SHP77 treated with DMSO at 0.1 percent for 48 hours (cell line): ENCODE measurements at regions not wholly inside any gene's neighbourhood (a gene's known extent, or its start where the extent isn't known, plus 50 kb on each side); places are given as distances from the start of the nearest gene placed in this dataset.

ENCODE experiments used
- DNase-seq: peaks from one replicate; lab custom pipeline; 2025; lab: John Stamatoyannopoulos, UW

DNA sequence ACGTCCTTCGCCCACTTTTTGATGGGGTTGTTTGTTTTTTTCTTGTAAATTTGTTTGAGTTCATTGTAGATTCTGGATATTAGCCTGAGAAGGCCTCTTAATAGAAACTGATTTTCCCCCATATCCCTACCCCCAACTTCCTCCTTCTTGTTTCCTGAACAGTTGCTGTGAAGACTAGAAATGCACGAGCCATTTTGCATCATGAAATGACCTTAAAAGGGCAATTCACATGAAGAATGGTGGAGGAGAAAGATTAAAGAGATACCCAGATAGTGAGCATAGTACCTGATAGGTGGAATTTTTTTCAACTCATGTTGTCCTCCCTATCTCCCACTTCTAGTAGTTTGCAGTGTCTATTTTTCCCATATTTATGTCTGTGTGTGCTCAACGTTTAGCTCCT is 55.2 kb upstream of the KCNH8 start:
- DNase-seq: no peak

DNA sequence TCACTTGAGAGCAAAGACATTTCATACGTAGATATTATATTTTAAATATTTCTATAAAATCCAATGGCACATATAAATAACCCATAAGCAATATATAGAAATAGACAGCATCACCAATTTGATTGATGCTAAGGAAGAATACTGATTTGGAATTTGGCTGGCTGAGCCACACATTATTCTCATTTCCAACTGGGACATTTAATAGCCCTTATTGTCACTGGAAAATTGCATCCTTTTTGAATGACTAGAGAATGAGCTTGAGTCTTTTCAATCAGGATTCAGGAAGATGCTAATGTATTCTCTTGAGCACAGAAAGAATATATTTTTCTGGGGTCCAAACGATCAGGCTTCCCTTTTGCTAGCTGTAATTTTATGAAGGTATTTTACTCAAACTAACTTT is 70.9 kb upstream of the KCNH8 start:
- DNase-seq: no peak

DNA sequence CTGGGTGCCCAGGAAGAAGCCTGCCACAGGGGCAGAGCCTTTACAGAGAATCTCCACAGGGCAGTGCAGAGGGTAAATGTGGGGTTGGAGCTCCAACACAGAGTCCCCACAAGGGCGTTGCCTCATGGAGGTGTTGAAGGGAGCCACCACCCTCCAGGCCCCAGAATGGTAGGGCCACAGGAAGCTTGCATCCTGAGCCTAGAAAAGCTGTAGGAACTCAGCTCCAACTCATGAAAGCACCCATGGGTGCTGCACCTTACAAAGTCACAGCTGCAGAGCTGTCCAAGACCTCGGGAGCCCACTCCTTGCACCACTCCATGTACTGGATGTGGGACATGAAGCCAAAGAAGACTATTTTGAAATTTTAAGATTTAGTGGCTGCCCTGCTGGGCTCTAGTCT is 73.3 kb upstream of the KCNH8 start:
- DNase-seq: no peak

DNA sequence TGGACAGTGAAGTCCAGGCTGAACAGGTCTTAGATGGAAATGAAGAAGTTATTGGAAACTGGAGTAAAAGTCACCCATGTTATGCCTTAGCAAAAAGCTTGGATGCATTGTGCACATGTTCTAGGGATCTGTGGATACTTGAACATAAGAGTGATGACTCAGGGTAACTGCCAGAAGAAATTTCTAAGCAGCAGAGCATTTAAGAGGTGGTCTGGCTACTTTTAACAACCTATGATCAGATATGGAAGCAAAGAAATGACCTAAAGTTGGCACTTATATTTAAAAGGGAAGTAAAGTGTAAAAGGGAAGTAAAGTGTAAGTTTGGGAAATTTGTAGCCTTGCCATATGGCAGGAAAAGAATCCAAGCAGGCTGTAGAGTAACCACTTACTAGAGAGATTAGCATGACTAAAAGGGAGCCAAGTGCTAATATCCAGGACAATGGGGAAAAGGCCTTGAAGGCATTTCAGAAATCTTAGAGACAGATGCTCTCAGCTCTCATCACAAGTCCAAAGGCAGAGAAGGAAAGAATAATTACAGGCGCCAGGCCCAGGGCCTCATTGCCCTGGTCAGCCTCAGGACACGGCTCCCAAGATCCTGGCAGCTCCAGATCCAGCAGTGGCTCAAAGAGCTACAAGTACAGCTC is 73.9 kb upstream of the KCNH8 start:
- no peak for DNase-seq

DNA sequence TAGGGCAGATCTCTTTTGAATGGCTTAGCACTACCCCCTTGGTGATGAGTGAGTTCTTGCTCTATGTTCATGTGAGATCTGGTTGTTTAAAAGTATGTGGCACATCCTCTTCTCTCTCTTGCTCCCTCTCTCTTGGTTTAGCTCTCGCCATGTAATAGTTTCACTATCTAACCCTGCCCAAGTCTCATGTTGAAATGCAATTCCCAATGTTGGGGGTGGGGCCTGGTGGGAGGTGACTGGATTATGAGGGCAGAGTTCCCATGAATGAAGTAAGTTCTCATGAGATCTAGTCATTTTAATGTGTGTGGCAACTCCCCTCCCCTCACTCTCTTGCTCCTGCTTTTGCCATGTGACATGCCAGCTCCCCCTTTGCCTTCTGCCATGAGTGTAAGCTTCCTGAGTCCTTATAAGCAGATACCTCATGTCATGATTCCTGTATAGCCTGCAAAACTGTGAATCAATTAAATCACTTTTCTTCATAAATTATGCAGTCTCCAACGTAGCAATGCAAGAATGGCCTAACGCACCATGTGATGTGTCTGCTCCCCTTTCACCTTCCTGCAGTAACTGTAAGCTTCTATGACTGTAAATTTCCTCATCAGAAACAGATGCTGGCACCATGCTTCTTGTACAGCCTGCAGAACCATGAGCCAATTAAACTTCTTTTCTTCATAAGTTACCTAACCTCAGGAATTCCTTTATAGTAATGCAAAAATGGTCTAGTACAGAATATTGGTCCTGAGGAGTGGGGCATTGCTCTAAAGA is 74.8 kb upstream of the KCNH8 start:
- DNase-seq: no peak

DNA sequence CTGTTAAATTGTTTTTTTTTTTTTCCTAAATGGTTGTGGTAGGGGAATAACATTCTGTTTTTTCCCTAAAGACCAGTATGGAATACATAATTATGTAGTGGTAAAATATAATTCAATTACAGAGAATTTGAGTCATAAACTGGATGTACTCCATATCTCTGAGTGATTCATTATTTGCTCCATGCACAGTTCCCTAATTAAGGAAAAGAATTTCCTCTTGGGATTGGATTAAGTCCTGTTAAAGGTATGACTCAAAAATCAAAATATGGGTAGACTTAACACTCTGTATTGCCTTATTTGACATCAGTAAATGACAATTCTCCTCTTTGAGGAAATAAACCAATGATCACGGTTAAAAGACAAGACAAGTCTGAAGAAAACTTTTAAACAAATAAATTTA is 78.0 kb upstream of the KCNH8 start:
- no peak for DNase-seq

DNA sequence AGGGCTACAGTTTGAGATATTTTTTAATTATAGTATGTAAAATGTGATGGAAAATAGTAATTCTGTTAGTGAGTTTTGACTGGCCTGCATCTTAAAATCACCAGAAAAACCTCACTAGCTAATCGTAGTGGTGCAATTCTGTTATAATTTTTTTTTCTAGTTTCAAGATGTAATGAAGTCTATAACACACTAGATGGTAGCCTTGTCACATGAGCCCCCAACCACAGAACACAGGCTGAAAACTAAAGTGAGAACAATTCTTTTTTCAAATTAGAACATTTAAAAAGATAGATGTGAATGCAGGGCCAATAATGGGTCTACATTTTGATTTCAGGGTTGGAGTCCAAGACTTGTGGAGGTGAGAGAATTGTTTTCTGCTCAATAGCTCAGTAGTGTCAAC is 83.3 kb upstream of the KCNH8 start:
- DNase-seq: no peak

DNA sequence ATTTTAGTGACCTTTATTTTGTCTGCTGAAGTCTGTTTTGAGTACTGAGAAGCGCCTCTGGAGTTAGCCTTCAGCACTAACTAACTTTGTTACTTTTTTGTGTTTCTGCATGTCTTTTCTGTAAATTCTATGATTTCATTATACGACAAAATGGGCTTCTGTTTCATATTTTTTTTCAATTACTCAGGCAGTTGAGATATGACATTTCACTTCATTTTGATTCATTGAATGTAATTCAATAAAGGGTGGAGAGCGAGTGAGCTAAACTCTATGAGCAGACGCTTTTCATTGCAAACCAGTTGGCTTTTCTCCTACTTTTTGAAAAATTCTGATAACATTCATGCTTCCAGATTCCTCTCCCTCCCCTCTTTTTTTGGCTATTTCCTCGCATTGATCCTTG is 84.4 kb upstream of the KCNH8 start:
- DNase-seq: no peak

DNA sequence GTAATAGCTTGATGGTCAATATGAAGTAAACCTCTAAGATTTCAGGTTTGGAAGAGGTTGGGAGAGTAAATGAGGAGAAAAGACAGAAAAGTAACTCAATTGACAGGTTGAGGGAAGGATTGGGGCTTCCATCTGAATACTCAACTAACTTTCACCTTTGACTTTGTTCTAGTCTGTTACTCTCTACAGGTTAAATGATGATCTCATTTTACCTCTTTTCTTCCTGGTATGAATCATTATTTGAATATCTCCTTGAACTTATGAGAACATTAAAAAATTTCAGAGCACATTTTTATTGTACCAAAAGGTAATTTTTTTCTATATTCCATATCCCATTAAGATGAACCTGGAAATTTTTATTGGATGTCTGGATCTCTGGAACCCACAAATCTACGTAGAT is 87.9 kb upstream of the KCNH8 start:
- no peak for DNase-seq

DNA sequence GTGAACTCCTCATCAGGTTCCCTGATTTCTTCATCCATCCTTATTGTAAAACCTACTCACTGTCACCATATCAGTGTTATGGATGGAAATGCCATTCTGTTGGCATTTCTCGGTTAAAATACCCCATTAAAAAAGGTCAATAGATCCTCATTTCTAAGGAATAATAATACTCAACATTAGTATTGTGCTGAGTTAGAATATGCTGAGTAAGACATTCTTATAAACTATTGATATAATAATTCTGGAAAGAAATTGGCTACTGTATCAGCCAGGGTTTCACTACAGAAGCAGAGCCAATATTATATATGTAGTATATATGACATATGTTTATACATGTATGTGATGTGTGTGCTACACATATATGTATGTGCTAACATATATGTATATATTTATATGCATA is 95.4 kb upstream of the KCNH8 start:
- no peak for DNase-seq

DNA sequence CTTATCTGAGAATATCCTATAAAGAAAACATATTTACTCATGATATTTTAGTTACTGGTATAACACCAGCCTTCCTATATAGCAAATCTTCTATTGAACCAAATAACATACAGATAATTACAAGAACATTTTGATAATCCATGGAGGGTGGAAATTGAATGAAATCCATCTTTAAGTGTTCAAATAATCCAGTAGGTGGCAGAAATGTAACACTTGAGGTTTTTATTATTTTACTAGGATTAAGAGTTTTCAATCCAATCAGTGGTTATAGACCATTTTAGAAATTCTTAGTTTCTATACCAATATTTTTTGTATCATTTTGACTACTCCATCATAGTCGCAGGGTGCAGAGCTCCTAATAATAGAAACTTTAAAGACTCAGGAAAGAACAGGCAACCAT is 101.9 kb upstream of the KCNH8 start:
- no peak for DNase-seq

DNA sequence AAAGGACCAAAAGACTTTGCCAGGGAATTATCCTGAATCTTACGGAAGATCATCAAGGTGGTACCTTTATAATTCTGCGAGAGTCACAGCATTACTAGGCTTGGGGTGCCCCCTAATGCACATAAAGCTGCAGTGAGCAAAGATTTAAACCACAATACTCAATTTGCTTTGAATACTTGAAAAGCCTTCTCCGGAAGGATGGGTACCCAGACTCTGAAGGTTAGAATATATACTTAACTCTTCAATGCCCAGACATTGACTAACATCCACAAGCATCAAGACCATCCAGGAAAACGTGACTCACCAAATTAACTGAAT is 117.8 kb upstream of the KCNH8 start:
- DNase-seq: no peak

DNA sequence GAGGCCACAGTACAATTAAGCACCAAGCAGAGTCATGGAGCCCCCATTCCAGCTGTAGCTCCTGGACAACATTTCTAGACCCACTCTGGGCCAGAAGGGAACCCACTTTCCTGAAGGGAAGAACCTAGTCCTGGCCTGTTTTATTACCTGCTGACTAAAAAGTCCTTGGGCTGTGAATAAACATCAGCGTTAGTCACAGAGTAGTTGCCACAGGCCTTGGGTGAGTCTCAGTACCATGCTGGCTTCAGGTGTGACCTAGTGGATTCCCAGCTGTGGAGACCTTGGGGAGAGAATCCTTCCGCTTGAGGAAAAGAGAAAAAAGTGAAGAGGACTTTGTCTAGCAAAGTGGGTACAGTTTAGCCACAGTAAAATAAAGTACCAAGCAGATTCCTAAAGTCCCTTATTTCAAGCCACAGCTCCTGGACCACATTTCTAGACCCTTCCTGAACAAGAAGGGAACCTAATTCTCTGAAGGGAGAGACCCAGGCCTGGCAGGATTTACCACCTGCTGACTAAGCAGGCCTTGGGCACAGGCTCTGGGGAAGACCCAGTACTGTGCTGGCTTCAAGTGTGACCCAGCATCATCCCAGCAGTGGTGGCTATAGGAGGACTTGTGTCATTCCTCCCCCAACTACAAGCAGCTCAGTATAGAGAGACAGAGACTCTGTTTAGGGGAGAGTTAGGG is 118.3 kb upstream of the KCNH8 start:
- DNase-seq: no peak

DNA sequence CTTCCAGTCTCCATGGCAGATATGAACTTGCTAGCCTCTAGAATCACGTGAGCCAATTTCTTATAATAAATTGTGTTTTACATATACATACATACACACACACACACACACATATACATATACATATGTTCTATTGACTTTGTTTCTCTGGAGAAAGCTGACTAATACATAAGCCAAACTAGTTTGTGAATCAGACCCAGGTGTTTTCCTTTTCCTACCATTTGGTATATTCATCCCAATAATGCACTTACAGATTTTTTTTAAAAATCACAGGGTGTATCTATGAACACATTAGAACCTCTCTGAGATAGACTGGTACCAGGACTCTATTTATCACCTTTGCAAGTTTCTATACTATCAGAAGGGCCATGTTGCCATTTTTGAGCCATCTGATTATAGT is 122.9 kb upstream of the KCNH8 start:
- DNase-seq: no peak

DNA sequence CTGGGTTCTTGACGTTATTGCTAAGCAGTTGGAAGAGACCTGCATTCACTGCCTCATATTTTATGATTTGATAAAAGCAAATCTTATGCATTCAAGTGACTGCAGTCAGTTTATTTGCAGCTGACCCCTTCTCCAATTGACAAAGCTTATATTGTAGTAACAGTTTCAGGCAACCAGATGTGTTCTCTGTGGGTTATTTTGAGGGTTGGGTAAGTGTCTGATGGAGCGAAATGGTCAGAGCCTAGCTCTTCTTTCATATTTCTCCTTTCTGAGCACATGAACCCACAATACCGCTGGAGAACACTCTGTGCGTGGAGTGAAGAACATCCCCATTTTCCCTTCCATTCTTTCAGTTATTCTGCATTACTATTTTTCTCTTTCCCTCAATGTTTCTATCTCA is 125.8 kb upstream of the KCNH8 start:
- DNase-seq: no peak

DNA sequence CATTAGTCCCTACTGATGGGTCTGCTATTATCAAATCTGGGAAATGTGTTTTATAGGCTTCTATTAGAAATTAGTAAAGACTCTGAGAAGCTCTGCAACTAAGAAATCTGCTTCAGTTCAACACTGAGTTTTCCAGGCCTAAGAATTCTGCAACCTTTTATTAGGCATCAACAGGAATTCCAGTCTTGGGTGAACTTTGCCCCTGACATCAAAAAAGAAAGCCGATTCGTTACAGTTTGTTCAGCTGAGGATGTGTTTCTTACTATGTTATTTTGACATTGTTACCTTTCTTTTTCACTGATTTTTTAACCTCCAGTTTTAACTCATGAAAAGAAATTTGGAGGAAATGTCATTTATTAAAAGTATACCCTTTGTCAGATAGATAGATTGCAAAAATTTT is 131.5 kb upstream of the KCNH8 start:
- no peak for DNase-seq

DNA sequence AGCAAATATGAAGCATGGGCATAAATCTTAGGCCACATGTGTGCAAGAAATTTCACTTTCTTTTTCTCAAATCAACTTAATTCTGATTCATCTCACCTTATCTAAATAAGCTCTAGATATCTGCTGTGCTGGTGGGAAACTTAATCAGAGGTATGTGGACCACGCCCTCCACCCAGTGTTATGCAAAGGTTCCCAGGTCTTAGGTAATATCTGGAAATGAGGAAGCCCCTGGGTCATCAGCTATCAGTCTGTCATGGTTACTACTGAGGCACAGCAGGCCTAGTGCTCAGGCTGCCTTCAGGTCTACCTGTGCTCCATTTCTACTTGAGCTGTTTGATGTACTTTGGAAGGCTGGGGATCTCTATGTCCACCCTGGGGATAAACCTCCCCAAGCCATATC is 134.4 kb upstream of the KCNH8 start:
- DNase-seq: no peak

DNA sequence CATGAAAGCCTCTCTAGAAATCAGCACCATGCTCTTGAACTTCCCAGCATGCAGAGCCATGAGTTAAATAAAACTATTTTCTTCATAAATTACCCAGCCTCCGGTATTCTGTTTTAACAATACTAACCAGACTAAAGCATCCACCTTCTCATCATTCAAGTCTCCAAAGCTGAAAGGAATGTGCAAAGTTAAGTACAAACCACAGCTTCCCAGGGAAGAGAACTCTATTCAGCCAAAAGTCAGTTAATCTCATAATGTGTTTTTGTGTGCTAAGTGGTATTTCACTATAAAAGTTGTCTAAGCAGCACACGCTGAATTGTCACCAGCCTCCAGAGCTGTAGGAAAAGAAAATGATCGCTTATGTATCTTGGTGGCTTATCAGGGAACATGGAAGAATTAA is 135.5 kb upstream of the KCNH8 start:
- no peak for DNase-seq

DNA sequence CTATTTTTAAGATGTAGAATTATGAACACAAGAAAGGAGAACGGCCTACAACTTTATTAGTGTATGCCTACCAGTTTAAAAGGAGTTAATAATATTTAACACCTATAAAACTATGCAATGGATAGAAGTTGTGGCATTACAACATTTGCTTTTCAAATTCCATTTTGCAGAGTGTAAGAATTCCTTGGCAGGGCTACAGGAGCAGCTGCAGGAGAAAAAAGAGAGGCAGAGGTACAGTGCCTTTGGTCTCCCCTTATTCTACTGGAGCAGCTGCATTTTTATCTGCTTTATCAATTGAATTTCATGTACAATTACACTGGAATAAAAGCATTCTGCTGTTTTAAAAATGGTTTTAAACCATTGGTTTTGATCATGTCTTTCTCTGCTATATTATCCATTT is 145.7 kb upstream of the KCNH8 start:
- DNase-seq: no peak

DNA sequence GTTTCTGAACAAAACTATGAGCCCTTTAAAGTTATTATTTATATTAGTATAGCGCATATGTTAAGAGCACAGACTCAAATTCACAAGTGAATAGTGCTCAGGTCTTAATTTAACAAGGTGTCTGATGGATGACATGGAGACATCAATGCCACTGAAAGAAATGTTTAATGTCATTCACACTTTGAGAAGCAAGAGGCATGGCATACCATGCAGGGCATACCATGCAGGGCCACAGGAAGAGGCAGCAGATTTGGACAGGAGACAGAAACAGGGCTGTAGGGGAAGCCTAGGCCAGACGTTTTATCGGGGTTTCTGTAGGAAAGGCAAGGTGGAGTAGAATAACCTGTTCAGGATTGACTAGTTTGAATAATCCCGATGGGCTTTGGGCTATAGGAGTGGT is 150.2 kb upstream of the KCNH8 start:
- no peak for DNase-seq

DNA sequence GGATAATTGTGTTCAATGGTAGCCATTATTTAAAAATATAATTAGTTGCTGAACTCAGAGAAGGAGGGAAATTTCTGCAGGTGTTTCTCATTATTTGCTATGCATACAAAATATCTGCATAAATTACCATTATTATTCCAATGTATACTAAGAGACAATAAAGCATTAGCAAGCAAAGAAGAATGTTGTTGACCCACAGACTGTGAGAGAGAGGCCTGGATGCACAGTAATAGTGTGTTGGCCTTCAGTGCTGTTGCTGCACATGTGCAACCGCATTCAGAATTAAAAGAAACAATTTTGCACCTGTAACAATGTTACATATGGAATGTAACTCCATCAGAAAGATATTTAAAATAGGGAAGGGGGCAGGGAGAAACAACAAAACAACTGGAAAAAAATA is 155.6 kb upstream of the KCNH8 start:
- DNase-seq: no peak

DNA sequence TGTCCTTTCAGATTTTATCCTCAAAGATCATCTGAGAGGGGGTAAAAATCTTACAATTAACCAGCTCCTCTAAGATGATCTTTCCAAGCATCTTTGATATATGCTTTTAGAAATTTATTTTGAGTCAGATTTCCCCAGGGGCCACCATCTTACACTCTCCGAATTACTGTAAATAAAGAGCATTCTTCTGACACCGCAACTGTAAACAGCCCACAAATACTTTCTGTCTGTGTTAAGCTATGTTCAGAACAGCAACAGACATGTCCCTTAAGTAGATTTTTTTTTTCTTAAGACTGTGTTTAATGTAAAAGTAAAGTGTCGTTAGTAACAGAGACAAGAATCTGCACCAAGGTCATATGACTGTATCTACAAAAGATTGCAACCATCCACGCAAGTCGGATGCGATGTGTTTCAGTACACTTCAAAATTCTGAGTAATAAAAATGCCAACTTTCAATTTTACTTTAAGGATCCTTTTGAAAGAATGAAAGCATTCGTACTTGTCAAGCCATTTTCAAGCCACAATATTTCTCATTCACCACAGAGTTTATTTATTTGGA is 159.0 kb upstream of the KCNH8 start:
- no peak for DNase-seq

DNA sequence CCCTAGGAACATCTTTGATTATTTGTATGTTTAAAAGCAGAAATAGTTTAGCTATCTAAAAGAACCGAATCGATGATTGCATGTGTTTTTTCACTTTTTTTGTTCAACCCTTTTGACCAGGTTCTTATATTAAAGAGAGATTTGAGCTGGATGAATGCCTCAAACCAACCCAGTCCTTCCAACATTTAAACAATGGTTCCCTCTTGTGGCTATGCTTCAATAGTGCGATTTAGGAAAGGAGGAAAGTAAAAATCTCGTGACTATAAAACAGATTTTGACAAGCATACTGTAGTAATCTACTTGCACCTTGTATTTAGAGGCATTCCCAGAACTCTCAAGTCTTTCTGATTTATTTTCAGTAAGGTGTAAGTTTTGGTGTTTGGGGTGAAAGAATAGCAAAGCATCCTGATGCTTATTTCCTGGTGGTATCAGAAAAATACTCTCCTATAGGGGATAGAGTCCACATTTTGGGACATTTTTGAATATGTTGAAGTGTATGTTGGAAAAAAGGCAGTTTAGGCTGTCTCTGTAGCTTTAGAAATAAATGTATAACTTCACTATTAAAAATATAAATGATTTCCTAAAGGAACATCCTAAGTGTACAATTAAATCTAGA is 159.6 kb upstream of the KCNH8 start:
- peak; percentile 64 for DNase-seq
